ENCODE measurements at regions not wholly inside any gene's neighbourhood (a gene's known extent, or its start where the extent isn't known, plus 50 kb on each side); places are given as distances from the start of the nearest gene placed in this dataset.

DNA sequence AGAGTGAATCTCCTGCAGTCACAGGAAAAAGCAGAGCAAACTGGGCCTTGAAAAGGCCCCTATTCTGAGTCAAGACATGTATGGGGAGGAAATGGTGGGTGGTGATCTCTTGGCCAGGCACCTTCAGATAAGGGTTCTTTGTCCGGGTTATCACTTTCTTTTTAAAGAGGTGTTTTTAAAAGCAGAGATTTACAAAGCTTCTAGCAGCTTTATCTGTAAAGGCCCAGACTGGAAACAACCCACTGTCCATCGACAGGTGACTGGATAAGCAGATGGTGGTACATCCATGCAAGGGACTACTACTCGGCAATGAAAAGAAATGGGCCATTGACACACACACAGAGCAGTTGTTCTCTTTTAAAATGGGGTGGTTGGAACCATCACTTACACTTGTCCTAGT, 596.7 kb upstream of the MKI67 start:
- H3K9me3 Mint-ChIP-seq (ENCODE audit: insufficient read depth): no peaks in the 10 kb centered on the region
- H3K4me3 Mint-ChIP-seq: no peak overlapping the region
- ChIA-PET CTCF (no interaction called here), POLR2A (no interaction called here)
- no peaks in the 10 kb centered on the region for H3K4me1 Mint-ChIP-seq (ENCODE audit: low read depth)
- no peak overlapping the region for H3K27ac Mint-ChIP-seq
- H3K27me3 Mint-ChIP-seq (ENCODE audit: low read depth): peaks cover 2% of the 10 kb centered on the region
- ATAC-seq: no peak
- DNase-seq: no peak
- no peaks in the 10 kb centered on the region for H3K36me3 Mint-ChIP-seq (ENCODE audit: low read depth)

DNA sequence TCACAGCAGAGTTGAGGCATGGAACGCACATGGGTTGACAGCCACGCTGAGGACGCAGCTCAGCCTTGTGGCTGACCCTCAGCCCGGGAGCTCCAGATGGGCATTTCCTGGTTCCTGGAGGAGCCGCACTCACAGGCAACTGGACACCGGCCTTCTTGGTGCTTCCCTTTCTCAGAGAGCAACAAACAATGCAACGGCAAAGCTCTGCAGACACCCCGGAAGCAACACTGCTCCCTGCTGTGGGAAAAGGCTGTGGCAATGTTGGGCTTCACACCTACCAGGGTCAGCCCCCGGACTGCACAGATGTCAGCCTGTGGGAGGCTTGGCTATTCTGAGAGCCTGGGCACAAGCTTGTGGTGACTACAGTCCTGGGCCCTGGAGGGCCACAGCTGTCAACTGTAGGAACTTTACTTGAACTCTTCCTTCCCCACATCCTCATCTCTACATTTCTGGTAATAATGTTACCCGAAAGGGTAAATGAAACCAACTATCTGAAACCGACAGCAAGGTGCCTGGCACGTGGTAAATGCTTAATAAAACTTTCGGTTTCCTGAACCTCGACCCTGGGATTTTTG, 597.5 kb upstream of the MKI67 start:
- peaks cover 2% of the 10 kb centered on the region for H3K27me3 Mint-ChIP-seq (ENCODE audit: low read depth)
- no peaks in the 10 kb centered on the region for H3K36me3 Mint-ChIP-seq (ENCODE audit: low read depth)
- H3K4me3 Mint-ChIP-seq: no peak overlapping the region
- DNase-seq (no peak), ATAC-seq (no peak)
- no peak overlapping the region for H3K27ac Mint-ChIP-seq
- no peaks in the 10 kb centered on the region for H3K9me3 Mint-ChIP-seq (ENCODE audit: insufficient read depth)
- ChIA-PET CTCF (no interaction called here), POLR2A (no interaction called here)
- H3K4me1 Mint-ChIP-seq (ENCODE audit: low read depth): no peaks in the 10 kb centered on the region

DNA sequence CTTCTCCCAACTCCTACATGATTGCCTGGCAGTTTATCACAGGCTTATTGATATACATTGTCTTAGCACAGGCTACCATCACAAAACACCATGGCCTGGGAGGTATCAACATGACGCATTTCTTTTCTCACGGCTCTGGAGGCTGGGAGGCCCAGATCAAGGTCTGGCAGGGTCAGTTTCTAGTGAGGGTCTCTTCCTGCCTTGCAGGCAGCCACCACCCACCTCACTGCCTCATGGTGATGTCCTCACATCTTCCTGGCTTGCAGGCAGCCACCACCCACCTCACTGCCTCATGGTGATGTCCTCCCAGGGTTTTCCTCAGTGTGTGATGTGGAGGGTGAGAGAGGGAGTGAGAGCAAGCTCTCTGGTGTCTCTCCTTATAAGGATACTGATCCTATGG, 599.3 kb upstream of the MKI67 start:
- Mint-ChIP-seq H3K27ac (no peak overlapping the region), H3K4me1 (ENCODE audit: low read depth) (no peaks in the 10 kb centered on the region), H3K4me3 (no peak overlapping the region), H3K36me3 (ENCODE audit: low read depth) (no peaks in the 10 kb centered on the region), H3K27me3 (ENCODE audit: low read depth) (peaks cover 2% of the 10 kb centered on the region), H3K9me3 (ENCODE audit: insufficient read depth) (no peaks in the 10 kb centered on the region)
- POLR2A ChIA-PET: no interaction called here
- ATAC-seq: no peak
- CTCF ChIA-PET: no interaction called here
- DNase-seq: no peak

DNA sequence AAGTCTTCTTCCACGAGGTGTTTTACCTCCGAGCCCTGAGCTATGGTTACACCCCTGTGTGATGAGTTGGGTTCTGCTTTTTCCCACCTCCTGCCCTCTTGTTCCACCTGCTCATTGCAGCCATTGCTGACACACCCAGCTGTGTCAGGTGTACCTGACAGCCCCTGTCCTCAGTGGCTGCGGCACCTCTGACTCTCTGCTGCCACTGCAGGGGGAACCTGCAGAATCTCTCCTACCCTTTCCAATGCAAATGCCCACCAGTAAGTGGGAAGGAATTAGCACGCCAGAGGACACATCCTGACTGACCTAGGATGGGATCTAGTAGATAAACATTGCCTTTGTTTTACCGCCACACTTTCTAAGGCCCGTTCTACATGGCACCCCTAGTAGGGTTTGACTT, 600.9 kb upstream of the MKI67 start:
- Mint-ChIP-seq H3K27ac (no peak overlapping the region), H3K9me3 (ENCODE audit: insufficient read depth) (no peaks in the 10 kb centered on the region), H3K4me1 (ENCODE audit: low read depth) (no peaks in the 10 kb centered on the region), H3K4me3 (no peak overlapping the region), H3K36me3 (ENCODE audit: low read depth) (no peaks in the 10 kb centered on the region), H3K27me3 (ENCODE audit: low read depth) (peaks cover 2% of the 10 kb centered on the region)
- no peak for ATAC-seq
- POLR2A ChIA-PET: no interaction called here
- DNase-seq: no peak
- CTCF ChIA-PET: no interaction called here

DNA sequence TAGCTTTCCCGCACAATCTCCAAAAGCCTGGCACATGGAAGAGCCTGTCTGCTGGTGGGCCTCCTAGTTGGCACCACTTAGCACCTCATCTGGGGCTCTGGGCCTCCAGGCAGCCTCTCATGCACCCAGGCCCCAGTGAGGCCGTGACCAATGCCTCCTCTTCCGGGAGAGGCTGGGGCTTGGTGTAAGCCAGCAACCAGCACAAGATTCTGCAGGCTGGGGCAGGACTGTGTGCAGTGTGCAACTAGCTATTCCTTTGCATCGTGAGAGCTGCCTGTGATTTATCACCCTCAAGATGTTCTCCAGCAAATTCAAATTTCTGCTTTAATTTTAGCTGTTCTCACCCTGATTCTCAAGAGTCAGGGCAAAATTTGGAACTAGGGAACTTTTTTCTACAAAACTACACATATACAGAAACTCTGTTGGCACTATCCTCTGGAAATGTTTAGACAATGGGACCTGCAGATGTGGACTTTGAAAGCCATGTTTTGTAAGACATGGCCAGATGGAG, 603.7 kb upstream of the MKI67 start:
- Mint-ChIP-seq H3K4me3 (no peak overlapping the region), H3K9me3 (ENCODE audit: insufficient read depth) (no peaks in the 10 kb centered on the region), H3K36me3 (ENCODE audit: low read depth) (no peaks in the 10 kb centered on the region), H3K27me3 (ENCODE audit: low read depth) (peaks cover 2% of the 10 kb centered on the region), H3K27ac (no peak overlapping the region), H3K4me1 (ENCODE audit: low read depth) (no peaks in the 10 kb centered on the region)
- no peak for ATAC-seq
- ChIA-PET CTCF (no interaction called here), POLR2A (no interaction called here)
- DNase-seq: no peak

DNA sequence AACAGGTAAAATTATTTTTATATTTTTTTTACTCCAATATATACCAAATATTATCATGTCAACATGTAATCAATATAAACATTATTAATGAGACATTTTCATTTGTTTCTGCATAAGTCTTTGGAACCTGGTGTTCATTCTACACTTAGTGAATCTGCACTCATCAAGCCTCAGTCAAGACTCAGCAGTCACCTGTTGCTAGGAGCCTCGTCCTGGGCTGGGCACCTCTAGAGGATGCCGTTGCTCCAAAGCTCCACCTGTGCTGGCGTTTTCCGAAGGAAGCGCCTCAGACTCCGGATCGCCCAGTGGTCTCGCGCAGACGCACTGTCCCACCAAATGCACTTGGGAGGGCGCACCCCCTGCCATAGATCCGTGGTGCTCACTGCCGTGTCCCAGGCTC, 604.7 kb upstream of the MKI67 start:
- ATAC-seq: no peak
- H3K27ac Mint-ChIP-seq: no peak overlapping the region
- POLR2A ChIA-PET: no interaction called here

DNA sequence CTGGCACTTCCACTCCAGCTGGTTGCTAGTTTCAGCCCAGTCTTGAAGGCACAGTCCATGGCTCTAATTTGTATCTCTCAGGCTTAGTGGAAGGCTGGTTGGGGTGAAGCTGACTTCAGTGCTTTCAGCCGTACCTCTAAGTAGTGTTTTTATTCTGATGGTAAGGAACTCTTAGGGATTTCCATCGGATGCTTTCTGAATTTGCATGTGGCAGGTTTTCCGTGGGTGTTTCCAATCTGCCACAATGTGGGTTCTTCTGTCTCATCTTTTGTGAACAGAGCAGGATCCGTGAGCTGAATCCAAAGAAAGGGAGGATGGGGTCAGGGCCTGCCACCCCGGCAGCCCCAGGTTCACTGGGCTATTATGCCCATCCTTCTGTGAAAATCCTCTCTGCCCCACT, 607.9 kb upstream of the MKI67 start:
- POLR2A ChIA-PET: no interaction called here
- no peak overlapping the region for H3K4me3 Mint-ChIP-seq
- H3K9me3 Mint-ChIP-seq (ENCODE audit: insufficient read depth): no peaks in the 10 kb centered on the region
- no peak overlapping the region for H3K27ac Mint-ChIP-seq
- ATAC-seq (no peak), DNase-seq (no peak)
- H3K36me3 Mint-ChIP-seq (ENCODE audit: low read depth): no peaks in the 10 kb centered on the region
- H3K27me3 Mint-ChIP-seq (ENCODE audit: low read depth): no peaks in the 10 kb centered on the region
- CTCF ChIA-PET: no interaction called here
- H3K4me1 Mint-ChIP-seq (ENCODE audit: low read depth): no peaks in the 10 kb centered on the region

More for the DNA sequence above, 604.7 kb upstream of the MKI67 start:
- H3K4me1 Mint-ChIP-seq (ENCODE audit: low read depth): no peaks in the 10 kb centered on the region
- H3K36me3 Mint-ChIP-seq (ENCODE audit: low read depth): no peaks in the 10 kb centered on the region
- no peaks in the 10 kb centered on the region for H3K9me3 Mint-ChIP-seq (ENCODE audit: insufficient read depth)
- no peak for DNase-seq
- H3K4me3 Mint-ChIP-seq: no peak overlapping the region
- peaks cover 2% of the 10 kb centered on the region for H3K27me3 Mint-ChIP-seq (ENCODE audit: low read depth)
- CTCF ChIA-PET: no interaction called here

DNA sequence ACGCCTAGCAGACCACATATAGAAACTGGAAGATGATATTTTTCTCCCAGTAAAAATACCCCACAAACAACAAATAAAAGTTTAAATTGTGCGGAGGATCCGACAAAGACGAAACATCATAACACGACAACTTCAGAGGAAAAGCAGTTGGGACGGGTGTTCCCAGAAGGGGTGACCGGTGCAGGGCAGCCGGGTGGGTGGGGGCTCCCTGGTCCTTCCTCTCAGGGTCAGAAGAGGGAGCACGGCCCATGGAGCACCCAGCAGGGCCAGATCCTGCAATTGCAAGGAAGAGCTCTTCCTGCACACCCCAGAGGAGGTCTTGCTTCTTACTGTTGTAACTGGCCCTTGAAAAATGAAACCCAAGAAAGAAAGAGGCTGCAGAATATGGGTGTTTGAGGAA, 608.5 kb upstream of the MKI67 start:
- Mint-ChIP-seq H3K4me3 (no peak overlapping the region), H3K27ac (no peak overlapping the region), H3K27me3 (ENCODE audit: low read depth) (no peaks in the 10 kb centered on the region), H3K4me1 (ENCODE audit: low read depth) (no peaks in the 10 kb centered on the region), H3K36me3 (ENCODE audit: low read depth) (no peaks in the 10 kb centered on the region), H3K9me3 (ENCODE audit: insufficient read depth) (no peaks in the 10 kb centered on the region)
- DNase-seq (no peak), ATAC-seq (no peak)
- ChIA-PET POLR2A (no interaction called here), CTCF (no interaction called here)

DNA sequence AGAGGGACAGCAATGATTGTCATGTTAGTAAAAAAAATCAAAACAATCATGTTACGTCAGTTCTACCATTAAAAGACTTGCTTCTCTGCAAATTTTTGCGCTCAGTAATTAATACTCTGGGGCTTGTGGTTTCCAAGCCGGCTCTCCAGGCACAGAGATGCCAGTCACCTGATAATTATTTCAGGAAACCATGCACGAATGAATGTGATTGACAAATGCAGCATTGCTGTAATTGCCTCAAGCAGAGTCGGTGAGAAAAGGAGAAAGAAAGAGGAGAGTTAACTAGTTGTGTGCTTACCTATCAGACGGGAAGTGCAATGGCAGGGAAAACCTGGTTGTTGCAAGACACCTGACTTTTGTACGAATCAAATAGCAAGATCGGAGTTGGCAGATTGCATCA, 609.8 kb upstream of the MKI67 start:
- ChIA-PET CTCF (no interaction called here), POLR2A (no interaction called here)
- Mint-ChIP-seq H3K4me3 (no peak overlapping the region), H3K36me3 (ENCODE audit: low read depth) (no peaks in the 10 kb centered on the region), H3K9me3 (ENCODE audit: insufficient read depth) (no peaks in the 10 kb centered on the region), H3K27me3 (ENCODE audit: low read depth) (no peaks in the 10 kb centered on the region), H3K4me1 (ENCODE audit: low read depth) (no peaks in the 10 kb centered on the region), H3K27ac (no peak overlapping the region)
- DNase-seq (no peak), ATAC-seq (no peak)

DNA sequence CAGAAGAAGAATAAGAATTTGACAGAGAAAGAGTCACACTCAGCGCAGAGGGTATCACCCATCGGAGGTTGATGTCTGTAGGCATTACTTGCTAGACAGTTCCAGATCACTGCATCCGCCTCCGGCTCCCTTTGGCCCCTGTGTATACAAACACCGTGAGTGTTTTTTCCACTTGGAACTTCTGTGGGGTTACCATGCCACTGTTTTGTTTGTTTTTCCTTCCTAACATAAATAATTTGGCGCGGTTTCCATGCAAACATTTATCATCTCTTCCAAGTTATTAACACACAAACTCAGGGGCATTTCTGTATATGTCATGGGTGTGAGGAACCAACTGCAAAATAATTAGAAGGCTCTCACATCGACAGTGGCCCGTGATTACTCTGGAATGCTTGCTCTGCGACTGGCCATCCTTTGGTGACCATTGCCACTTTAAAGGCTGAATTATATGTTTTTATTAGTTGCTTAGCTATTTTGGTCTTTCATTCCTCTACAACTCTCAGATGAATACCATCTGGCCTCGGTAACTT, 612.2 kb upstream of the MKI67 start:
- Mint-ChIP-seq H3K9me3 (ENCODE audit: insufficient read depth) (no peaks in the 10 kb centered on the region), H3K27ac (no peak overlapping the region), H3K36me3 (ENCODE audit: low read depth) (no peaks in the 10 kb centered on the region), H3K4me3 (no peak overlapping the region), H3K27me3 (ENCODE audit: low read depth) (no peaks in the 10 kb centered on the region), H3K4me1 (ENCODE audit: low read depth) (no peaks in the 10 kb centered on the region)
- ChIA-PET POLR2A (no interaction called here), CTCF (no interaction called here)
- DNase-seq (no peak), ATAC-seq (no peak)

DNA sequence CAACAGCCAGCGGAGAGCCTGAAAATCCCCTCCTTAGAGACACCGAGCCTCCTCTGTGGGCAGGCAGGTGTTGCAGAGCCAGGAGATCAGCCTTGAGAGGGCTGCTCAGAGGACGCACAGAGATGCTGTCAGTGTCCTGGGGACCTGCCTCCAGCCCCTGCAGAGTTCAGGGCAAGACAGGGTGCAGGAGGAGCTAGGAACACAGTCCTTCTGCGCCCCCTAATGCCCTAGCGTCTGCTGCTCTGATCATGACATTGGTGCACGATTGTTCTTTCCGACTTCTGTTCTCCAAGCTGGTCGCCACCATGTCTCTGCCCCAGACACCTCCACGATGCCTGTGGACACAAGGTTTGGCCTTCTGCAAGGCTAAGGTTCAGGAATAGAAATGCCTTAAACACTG, 613.7 kb upstream of the MKI67 start:
- ATAC-seq (no peak), DNase-seq (no peak)
- ChIA-PET POLR2A (no interaction called here), CTCF (no interaction called here)
- Mint-ChIP-seq H3K4me3 (no peak overlapping the region), H3K4me1 (ENCODE audit: low read depth) (no peaks in the 10 kb centered on the region), H3K27me3 (ENCODE audit: low read depth) (no peaks in the 10 kb centered on the region), H3K27ac (no peak overlapping the region), H3K9me3 (ENCODE audit: insufficient read depth) (no peaks in the 10 kb centered on the region), H3K36me3 (ENCODE audit: low read depth) (no peaks in the 10 kb centered on the region)

DNA sequence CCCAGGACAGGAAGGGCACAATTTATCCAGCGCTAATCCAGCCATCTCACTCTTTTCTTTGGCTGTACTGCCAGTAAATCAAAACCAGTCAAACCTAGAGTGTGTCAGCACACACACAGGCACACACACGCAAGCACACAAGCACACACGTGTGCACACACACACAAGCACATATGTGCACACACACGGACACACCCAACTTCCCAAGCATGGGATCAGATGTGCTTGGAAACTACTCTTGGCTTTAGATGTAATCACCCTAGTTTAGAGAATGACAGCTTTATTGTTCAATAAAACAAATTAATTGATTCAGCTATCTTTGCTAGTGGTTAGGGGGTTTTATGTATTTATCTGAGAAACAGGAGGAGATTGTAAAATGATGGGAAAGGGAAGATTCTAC, 615.0 kb upstream of the MKI67 start:
- ChIA-PET CTCF (no interaction called here), POLR2A (no interaction called here)
- Mint-ChIP-seq H3K4me1 (ENCODE audit: low read depth) (no peaks in the 10 kb centered on the region), H3K36me3 (ENCODE audit: low read depth) (no peaks in the 10 kb centered on the region), H3K27me3 (ENCODE audit: low read depth) (no peaks in the 10 kb centered on the region), H3K27ac (no peak overlapping the region), H3K4me3 (no peak overlapping the region), H3K9me3 (ENCODE audit: insufficient read depth) (no peaks in the 10 kb centered on the region)
- DNase-seq: no peak
- no peak for ATAC-seq

DNA sequence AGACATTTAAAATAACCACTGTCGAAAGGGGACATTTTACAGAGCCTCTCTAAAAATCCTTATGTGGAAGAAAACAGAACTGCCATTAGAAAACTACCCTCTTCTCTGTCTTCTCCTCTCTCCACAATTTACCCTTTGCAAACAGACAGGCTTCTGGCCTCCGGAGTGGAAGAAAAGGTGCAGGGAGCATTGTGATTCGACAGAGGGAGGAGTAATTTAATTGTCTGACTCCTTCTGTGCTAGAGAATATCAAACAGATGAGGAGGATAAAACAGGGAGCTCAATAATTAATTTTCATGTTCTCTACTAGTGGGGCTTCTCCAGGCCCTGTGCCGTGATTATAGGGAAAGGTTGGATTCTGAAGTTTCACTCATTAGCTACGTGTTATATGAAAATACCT, 615.5 kb upstream of the MKI67 start:
- H3K27ac Mint-ChIP-seq: no peak overlapping the region
- no peaks in the 10 kb centered on the region for H3K9me3 Mint-ChIP-seq (ENCODE audit: insufficient read depth)
- H3K4me3 Mint-ChIP-seq: no peak overlapping the region
- no peaks in the 10 kb centered on the region for H3K36me3 Mint-ChIP-seq (ENCODE audit: low read depth)
- DNase-seq (no peak), ATAC-seq (no peak)
- no peaks in the 10 kb centered on the region for H3K4me1 Mint-ChIP-seq (ENCODE audit: low read depth)
- POLR2A ChIA-PET: no interaction called here
- H3K27me3 Mint-ChIP-seq (ENCODE audit: low read depth): no peaks in the 10 kb centered on the region
- CTCF ChIA-PET: no interaction called here
